Adrenal gland (tissue), 5 donors: ENCODE measurements at regions not wholly inside any gene's neighbourhood (a gene's known extent, or its start where the extent isn't known, plus 50 kb on each side); places are given as distances from the start of the nearest gene placed in this dataset.

Experiments
- CTCF ChIP-seq, 6 experiments: fragments of 450-650 bp in 4 of 6; fragments of 200-600 bp in 2 of 6; sonication (generic) in 1 of 6; IDR thresholded peaks; 1 replicate in 5 of 6; 2 replicates in 1 of 6; pipeline versions ENCODE4 v1.5.1 to v1.8.0; 2016 to 2021; ENCODE audit warnings: antibody characterized with exemption in 6 of 6, mild to moderate bottlenecking in 2 of 6, moderate library complexity in 1 of 6
- POLR2A ChIP-seq, 2 donors: fragments of 450-650 bp; IDR thresholded peaks; one replicate each; pipeline ENCODE4 v1.6.1; 2017; ENCODE audit warnings: antibody characterized with exemption in 2 of 2, mild to moderate bottlenecking in 2 of 2, moderate library complexity in 1 of 2
- donor health status: DM: no; HTN: no; CAD: no.

GRCh38 chr5:98992552-98992951 is 63.7 kb upstream of the CHD1 start:
- TF ChIP-seq POLR2A (IDR thresholded peaks at IDR 0.05) (no peak), CTCF (IDR thresholded peaks at IDR 0.05) (no peak)
